ENCODE measurements at regions not wholly inside any gene's neighbourhood (a gene's known extent, or its start where the extent isn't known, plus 50 kb on each side); places are given as distances from the start of the nearest gene placed in this dataset.

DNA sequence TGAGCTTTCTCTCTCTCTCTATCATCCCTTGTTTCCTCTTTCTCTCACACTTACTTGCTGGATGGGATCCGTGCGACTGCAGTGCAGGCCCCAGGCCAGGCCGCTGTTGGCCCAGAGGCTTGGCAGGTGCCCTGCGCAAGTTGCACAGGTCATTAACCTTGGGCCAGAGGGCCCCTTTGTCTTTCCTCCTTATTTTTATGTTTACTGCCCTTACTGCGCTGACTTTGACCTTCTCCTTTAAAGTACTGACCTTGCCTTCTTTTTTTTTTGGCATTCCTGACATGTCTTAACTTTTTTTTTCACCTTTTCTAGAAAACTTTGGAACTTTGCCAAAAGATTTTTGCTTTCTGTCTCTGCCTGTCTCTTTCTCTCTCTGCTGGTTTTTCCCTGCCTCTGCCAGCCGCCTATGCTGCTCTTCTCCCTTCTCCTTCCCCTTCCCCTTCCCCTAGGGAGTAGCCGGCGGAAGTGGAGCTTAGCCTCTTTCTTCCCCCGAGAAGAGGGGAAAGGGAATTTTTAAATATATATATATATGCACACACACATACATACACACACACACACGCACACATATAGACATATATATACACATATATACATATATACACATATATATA is 59.6 kb upstream of the CDH4 start:
- ChIA-PET POLR2A (no interaction called here), CTCF (no interaction called here)
- H3K36me3 Mint-ChIP-seq = no peaks in the 10 kb centered on the region
- Histone ChIP-seq H3K36me3 (ENCODE audit: control insufficient read depth in 2 of 2, extremely low read depth in 1 of 2, insufficient read depth in 1 of 2, low read length in 1 of 2) (no peaks in the 10 kb centered on the region), H3K27me3 (replicated peaks in 1 of 2; ENCODE audit: control insufficient read depth in 2 of 2, extremely low read depth in 1 of 2, insufficient read depth in 2 of 2, low read length in 1 of 2) (peaks cover 2 to 28% of the 10 kb centered on the region in 2 experiments), H3K9me3 (no peaks in the 10 kb centered on the region), H3K27ac (ENCODE audit: low read length) (no peak overlapping the region), H3K4me1 (ENCODE audit: control insufficient read depth in 1 of 2, extremely low read depth in 1 of 2, insufficient read depth in 2 of 2, low read length in 2 of 2) (no peaks in the 10 kb centered on the region), H3K4me3 (ENCODE audit: control insufficient read depth in 1 of 2, extremely low read depth in 1 of 2, low read length in 1 of 2) (no peak overlapping the region)
- H3K4me1 Mint-ChIP-seq = no peaks in the 10 kb centered on the region
- ATAC-seq (replicated peaks in 1 of 4) (no peak), DNase-seq (no peak)
- H3K27ac Mint-ChIP-seq = no peak overlapping the region
- H3K27me3 Mint-ChIP-seq = peaks cover 4 to 13% of the 10 kb centered on the region in 2 donors
- 97% methylated on average over 3 of the region's 10 CpGs for WGBS (ENCODE audit: insufficient coverage)
- no peaks in the 10 kb centered on the region for H3K9me3 Mint-ChIP-seq
- no peak overlapping the region for H3K4me3 Mint-ChIP-seq

DNA sequence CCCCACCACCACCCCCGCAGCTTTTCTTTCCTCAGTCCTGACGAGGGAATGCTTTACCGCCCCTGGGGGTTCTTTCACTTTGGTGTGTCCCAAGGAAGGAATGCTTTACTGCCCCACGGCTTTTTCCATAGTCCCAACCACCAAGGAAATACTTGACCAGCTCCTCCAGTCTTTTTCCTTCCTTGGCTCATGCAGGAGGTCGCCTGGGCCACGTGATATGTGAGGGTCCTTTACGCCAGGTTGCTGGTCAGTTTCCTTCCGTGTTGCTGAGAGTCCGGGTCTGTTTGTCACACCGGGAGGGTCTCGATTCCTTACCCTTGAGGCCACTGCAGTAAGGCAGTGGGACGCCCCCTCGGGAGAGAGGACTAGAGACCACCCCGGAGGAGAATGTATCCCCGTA is 58.9 kb upstream of the CDH4 start:
- no peaks in the 10 kb centered on the region for H3K4me1 Mint-ChIP-seq
- ChIA-PET POLR2A (no interaction called here), CTCF (no interaction called here)
- Histone ChIP-seq H3K4me3 (ENCODE audit: control insufficient read depth in 1 of 2, extremely low read depth in 1 of 2, low read length in 1 of 2) (no peak overlapping the region), H3K4me1 (ENCODE audit: control insufficient read depth in 1 of 2, extremely low read depth in 1 of 2, insufficient read depth in 2 of 2, low read length in 2 of 2) (no peaks in the 10 kb centered on the region), H3K27me3 (replicated peaks in 1 of 2; ENCODE audit: control insufficient read depth in 2 of 2, extremely low read depth in 1 of 2, insufficient read depth in 2 of 2, low read length in 1 of 2) (peaks cover 0 to 28% of the 10 kb centered on the region in 2 experiments), H3K36me3 (ENCODE audit: control insufficient read depth in 2 of 2, extremely low read depth in 1 of 2, insufficient read depth in 1 of 2, low read length in 1 of 2) (no peaks in the 10 kb centered on the region), H3K27ac (ENCODE audit: low read length) (no peak overlapping the region), H3K9me3 (no peaks in the 10 kb centered on the region)
- H3K36me3 Mint-ChIP-seq = no peaks in the 10 kb centered on the region
- WGBS (ENCODE audit: insufficient coverage) = 88% methylated on average over 7 of the region's 15 CpGs
- H3K4me3 Mint-ChIP-seq = no peak overlapping the region
- DNase-seq (no peak), ATAC-seq (replicated peaks in 1 of 4) (no peak)
- H3K27me3 Mint-ChIP-seq = peaks cover 4 to 13% of the 10 kb centered on the region in 2 donors
- H3K9me3 Mint-ChIP-seq = no peaks in the 10 kb centered on the region
- H3K27ac Mint-ChIP-seq = no peak overlapping the region

Measured in T-cell (primary cell).